NCI-H1436 treated with DMSO at 0.1 percent for 48 hours (cell line): ENCODE measurements at regions not wholly inside any gene's neighbourhood (a gene's known extent, or its start where the extent isn't known, plus 50 kb on each side); places are given as distances from the start of the nearest gene placed in this dataset.

Experiments
- DNase-seq: peaks from one replicate; lab custom pipeline; 2025; lab: John Stamatoyannopoulos, UW

DNA sequence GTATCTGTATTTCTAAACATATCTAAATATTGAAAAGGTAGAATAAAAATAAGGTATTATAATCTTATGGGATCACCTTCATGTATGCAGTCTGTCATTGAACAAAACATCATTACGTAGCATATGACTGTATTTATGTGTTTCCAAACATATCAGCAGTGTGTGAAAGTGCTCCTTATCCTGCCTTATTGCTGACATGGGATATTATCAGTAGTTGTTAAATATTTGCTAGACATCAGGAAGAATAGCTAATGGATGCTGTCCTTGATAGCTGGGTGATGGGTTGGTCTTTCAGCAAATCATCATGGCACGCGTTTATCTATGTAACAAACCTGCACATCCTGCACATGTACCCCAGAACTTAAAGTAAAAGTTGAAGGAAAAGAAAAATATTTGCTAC, 59.1 kb upstream of the FAM20A start:
- DNase-seq, result no peak

DNA sequence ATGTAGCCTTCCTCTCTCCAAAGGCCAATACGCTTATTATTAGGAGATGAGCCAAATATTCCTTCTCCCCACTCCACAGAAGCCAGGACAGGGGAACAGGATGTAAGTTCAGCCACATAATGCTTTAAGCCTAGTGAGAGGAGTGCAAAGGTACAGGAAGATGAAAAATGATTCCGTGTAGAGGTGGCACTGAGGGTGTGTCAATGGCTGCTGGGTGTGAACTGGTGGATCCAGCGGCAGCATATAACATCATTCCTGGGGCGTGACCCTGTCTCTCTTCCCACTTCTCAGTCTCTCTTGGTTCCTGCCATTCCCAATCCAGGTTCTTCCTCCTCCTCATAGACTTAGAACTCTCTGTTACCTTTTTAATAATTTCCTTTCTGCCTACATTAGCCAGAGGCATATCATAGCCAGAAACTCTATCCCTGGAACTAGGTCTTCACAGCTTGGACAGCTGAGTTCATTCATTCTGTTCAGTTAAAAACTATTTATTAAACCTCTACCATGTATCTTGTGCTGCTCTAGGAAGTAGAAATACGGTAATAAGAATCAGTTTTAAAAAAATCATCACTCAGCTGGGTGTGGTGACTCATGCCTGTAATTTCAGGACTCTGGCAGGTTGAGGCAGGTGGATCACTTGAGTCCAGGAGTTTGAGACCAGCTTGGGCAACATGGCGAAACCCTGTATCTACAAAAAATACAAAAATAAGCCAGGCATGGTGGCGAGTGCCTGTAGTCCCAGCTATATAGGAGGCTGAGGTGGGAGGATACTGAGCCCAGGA, 58.0 kb upstream of the FAM20A start:
- no peak for DNase-seq

DNA sequence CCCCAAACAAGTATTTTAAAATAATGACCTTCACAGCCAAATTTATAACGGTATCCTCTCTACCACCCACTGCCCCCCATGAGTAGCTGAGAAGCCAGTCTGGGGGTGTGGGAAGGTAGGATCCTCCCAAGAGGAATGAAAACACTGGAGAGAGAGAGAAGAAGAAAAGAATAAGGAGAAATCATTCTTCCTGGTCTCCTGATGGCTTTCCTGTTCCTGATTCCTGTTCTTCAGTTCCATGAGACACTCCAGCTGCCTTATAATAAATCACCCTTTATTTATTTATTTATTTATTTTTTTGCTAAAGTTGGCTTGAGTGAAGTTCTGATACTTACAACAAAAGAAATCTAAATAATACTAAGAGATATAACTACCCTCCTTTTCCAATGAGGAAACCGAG, 56.4 kb upstream of the FAM20A start:
- DNase-seq, result no peak

DNA sequence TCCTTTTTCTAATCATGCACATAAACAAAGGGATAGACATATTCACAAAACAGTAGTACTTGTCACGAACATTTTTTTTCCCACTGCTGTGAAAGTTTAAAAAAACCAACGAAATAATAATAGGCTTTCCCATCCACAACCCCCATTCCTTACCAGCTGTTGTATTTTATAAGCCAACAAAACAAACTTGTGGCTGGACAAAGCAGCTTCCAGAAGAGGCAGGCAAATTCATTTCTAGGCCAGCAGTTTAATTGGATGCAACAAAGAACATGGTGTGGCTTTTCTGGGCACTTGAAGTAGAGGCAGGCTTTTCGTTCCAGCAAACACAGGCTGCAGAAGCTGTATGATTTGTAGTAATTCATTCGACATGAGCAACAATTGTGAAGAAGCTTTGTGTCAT, 56.0 kb upstream of the FAM20A start:
- DNase-seq, result no peak

DNA sequence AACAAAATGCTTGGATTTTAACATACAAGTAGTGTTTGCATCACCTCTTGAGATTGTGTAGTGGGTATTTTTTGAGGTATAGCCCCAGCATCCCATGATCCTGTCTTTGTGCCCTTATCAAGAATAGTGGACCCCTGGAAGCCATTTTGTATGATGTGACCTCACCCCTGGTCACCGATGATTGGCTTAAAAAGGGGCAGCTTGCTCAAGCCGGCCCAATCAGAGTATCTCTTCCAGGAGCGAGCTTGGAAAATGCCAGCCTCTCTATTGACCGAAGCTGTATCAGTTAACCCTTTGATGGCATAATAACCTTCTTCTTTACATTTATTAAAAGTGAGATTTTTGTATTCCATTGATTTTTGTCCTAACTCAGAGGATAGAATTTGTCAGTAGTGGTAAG, 55.5 kb upstream of the FAM20A start:
- DNase-seq, result no peak
